SK-N-SH (cell line): ENCODE measurements at regions not wholly inside any gene's neighbourhood (a gene's known extent, or its start where the extent isn't known, plus 50 kb on each side); places are given as distances from the start of the nearest gene placed in this dataset.

Experiments
- CHD2 ChIP-seq: fragments of 150-350 bp; IDR thresholded peaks from 2 replicates; pipeline ENCODE4 v1.6.1; 2018; ENCODE audit warnings: low read length; ENCODE audit not compliant: partially characterized antibody
- ELF1 ChIP-seq: IDR thresholded peaks from 2 replicates; pipeline ENCODE4 v1.4.0; 2012
- FOXM1 ChIP-seq: IDR thresholded peaks from 2 replicates; pipeline ENCODE4 v1.4.0; 2012; ENCODE audit warnings: low read depth, mild to moderate bottlenecking
- JUND ChIP-seq: IDR thresholded peaks from 2 replicates; pipeline ENCODE4 v1.4.0; 2012
- NRF1 ChIP-seq: IDR thresholded peaks from 2 replicates; pipeline ENCODE4 v1.6.1; 2012; ENCODE audit warnings: low read depth, mild to moderate bottlenecking, low read length
- POLR2AphosphoS5 ChIP-seq: IDR thresholded peaks from 2 replicates; pipeline ENCODE4 v1.6.1; 2012; ENCODE audit warnings: low read depth, low read length
- REST ChIP-seq: IDR thresholded peaks from 2 replicates; pipeline ENCODE4 v1.6.1; 2012; ENCODE audit warnings: mild to moderate bottlenecking, low read depth, low read length, moderate library complexity
- RFX5 ChIP-seq: IDR thresholded peaks from 2 replicates; pipeline ENCODE4 v1.6.1; 2012; ENCODE audit warnings: mild to moderate bottlenecking, improper control_type of control experiment, low read length
- TEAD4 ChIP-seq: IDR thresholded peaks from 2 replicates; pipeline ENCODE4 v1.4.0; 2012; ENCODE audit warnings: mild to moderate bottlenecking, borderline replicate concordance; ENCODE audit not compliant: insufficient read depth
- USF2 ChIP-seq: fragments of 150-350 bp; IDR thresholded peaks from 2 replicates; pipeline ENCODE4 v1.6.1; 2017; ENCODE audit warnings: antibody characterized with exemption, low read length, low read depth, borderline replicate concordance
- YY1 ChIP-seq: IDR thresholded peaks from 2 replicates; pipeline ENCODE4 v1.4.0; 2012; ENCODE audit warnings: low read depth, mild to moderate bottlenecking
- TF ChIP-seq, protein P1 (sequence below): fragments of 200-600 bp; sonication (generic); IDR thresholded peaks from 2 replicates; pipeline ENCODE4 v1.6.1; 2017; ENCODE audit warnings: antibody characterized with exemption, mild to moderate bottlenecking, moderate library complexity

GRCh38 chr5:92518318-92518904, 1062.6 kb downstream of the NR2F1-AS1 start:
- no peak for TF ChIP-seq FOXM1
- TF ChIP-seq POLR2AphosphoS5: no peak
- TF ChIP-seq, protein P1, sequence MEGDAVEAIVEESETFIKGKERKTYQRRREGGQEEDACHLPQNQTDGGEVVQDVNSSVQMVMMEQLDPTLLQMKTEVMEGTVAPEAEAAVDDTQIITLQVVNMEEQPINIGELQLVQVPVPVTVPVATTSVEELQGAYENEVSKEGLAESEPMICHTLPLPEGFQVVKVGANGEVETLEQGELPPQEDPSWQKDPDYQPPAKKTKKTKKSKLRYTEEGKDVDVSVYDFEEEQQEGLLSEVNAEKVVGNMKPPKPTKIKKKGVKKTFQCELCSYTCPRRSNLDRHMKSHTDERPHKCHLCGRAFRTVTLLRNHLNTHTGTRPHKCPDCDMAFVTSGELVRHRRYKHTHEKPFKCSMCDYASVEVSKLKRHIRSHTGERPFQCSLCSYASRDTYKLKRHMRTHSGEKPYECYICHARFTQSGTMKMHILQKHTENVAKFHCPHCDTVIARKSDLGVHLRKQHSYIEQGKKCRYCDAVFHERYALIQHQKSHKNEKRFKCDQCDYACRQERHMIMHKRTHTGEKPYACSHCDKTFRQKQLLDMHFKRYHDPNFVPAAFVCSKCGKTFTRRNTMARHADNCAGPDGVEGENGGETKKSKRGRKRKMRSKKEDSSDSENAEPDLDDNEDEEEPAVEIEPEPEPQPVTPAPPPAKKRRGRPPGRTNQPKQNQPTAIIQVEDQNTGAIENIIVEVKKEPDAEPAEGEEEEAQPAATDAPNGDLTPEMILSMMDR: peak; percentile 56
- TF ChIP-seq JUND: no peak
- TF ChIP-seq NRF1: no peak
- TF ChIP-seq TEAD4: no peak
- TF ChIP-seq REST: no peak
- TF ChIP-seq CHD2: no peak
- no peak for TF ChIP-seq USF2
- no peak for TF ChIP-seq YY1
- no peak for TF ChIP-seq ELF1
- TF ChIP-seq RFX5: no peak
